Epithelial cell of proximal tubule (primary cell): ENCODE measurements at regions not wholly inside any gene's neighbourhood (a gene's known extent, or its start where the extent isn't known, plus 50 kb on each side); places are given as distances from the start of the nearest gene placed in this dataset.
"Not testable (repeated sequence)": the region's sequence is repeated elsewhere in the genome, so short reads cannot be mapped to it uniquely, and the experiment has no call there.

Source experiments
- DNase-seq: peaks from one replicate; pipeline ENCODE4 v3.0.0-alpha.2; 2011; ENCODE audit warnings: low read depth
- H3K4me3 ChIP-seq: 2 replicates; pipeline ENCODE4 v1.5.1; 2011; ENCODE audit warnings: low read depth, mild to moderate bottlenecking, low read length
- TF ChIP-seq, protein P1 (sequence below): conservative IDR thresholded peaks from 2 replicates; pipeline ENCODE4 v1.5.1; 2012; ENCODE audit warnings: low read depth, mild to moderate bottlenecking, low read length

- no peak for DNase-seq
- peak overlapping the region; percentile 45 for H3K4me3 ChIP-seq
- TF ChIP-seq, protein P1, sequence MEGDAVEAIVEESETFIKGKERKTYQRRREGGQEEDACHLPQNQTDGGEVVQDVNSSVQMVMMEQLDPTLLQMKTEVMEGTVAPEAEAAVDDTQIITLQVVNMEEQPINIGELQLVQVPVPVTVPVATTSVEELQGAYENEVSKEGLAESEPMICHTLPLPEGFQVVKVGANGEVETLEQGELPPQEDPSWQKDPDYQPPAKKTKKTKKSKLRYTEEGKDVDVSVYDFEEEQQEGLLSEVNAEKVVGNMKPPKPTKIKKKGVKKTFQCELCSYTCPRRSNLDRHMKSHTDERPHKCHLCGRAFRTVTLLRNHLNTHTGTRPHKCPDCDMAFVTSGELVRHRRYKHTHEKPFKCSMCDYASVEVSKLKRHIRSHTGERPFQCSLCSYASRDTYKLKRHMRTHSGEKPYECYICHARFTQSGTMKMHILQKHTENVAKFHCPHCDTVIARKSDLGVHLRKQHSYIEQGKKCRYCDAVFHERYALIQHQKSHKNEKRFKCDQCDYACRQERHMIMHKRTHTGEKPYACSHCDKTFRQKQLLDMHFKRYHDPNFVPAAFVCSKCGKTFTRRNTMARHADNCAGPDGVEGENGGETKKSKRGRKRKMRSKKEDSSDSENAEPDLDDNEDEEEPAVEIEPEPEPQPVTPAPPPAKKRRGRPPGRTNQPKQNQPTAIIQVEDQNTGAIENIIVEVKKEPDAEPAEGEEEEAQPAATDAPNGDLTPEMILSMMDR: no peak
These were observed 69.2 kb upstream of the GRB10 start for GRCh38 chr7:50851891-50852290.

DNA sequence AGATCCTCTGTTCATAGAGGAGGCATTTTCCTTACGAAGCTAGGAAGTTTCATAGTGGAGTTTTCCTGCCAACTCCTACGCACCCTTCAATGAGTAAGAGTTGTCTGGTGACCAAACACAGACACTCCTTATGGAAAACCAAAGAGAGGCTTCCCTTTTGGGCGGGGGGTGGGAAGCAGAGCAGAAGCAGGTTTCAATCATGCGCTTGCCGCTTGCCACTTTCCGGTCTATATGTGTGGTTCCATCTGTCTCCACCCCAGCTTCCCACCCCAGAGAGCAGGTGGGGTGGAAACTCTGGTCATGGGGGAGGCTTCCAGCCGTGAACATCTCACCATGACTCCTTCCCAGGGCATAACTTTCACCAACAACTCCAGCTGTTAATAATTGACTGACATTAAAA is 68.8 kb upstream of the GRB10 start:
- peak; percentile 77 for DNase-seq
- TF ChIP-seq, protein P1: no peak
- peak overlapping the region; percentile 45 for H3K4me3 ChIP-seq

GRCh38 chr7:50849991-50850390 is 67.3 kb upstream of the GRB10 start:
- DNase-seq: no peak
- TF ChIP-seq, protein P1: no peak
- no peak overlapping the region for H3K4me3 ChIP-seq

DNA sequence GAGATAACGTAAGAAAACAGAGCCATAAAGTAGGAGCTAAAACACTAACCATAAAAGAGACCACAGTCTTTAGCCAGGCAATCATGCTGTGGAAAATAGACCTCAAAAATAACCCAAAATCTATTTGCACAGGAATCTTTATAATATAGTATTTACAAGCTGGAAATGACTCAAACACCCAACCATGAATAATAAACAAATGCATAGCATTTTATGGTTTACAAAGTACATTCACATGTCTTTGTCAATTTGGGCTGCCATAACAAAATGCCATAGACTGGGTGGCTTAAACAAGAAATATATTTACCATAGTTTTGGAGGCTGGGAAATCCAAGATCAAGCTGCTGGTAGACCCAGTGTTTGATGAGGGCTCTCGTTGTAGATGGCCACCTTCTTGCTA is 65.5 kb upstream of the GRB10 start:
- DNase-seq: no peak
- H3K4me3 ChIP-seq: no peak overlapping the region
- TF ChIP-seq, protein P1: no peak

DNA sequence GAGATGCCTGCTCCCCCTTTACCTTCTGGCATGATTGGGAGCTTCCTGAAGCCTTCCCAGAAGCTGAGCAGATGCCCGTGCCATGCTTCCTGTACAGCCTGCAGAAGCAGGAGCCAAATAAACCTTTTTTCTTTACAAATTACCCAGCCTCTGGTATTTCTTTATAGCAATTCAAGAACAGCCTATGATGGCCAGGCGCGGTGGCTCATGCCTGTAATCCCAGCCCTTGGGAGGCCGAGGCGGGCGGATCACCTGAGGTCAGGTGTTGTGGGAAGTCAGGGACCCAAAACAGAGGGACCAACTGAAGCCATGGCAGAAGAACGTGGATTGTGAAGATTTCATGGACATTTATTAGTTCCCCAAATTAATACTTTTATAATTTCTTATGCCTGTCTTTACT is 62.2 kb upstream of the GRB10 start:
- not testable (repeated sequence) for H3K4me3 ChIP-seq, DNase-seq

- no peak overlapping the region for H3K4me3 ChIP-seq
- DNase-seq: no peak
- TF ChIP-seq, protein P1: no peak
These were observed 59.3 kb upstream of the GRB10 start for GRCh38 chr7:50842041-50842440.

GRCh38 chr7:50838675-50839377 is 56.1 kb upstream of the GRB10 start:
- DNase-seq: no peak
- TF ChIP-seq, protein P1: no peak
- no peak overlapping the region for H3K4me3 ChIP-seq
